Activated CD4-positive, alpha-beta T cell treated with anti-CD3 and anti-CD28 coated beads for 36 hours (primary cell): ENCODE measurements at regions not wholly inside any gene's neighbourhood (a gene's known extent, or its start where the extent isn't known, plus 50 kb on each side); places are given as distances from the start of the nearest gene placed in this dataset.

Experiments used
- ATAC-seq: fragments of 200-7000 bp; cut with Tn5 transposase; one replicate; pipeline ENCODE4 v1.10.0; 2021; ENCODE audit warnings: mild to moderate bottlenecking, moderate library complexity
- CTCF ChIA-PET: fragments of 350-600 bp; sonication (Branson Sonifier 250); formaldehyde crosslinking; loops from one replicate; lab custom pipeline; 2021; ENCODE audit warnings: antibody characterized with exemption; lab: Charles Lee
- POLR2A ChIA-PET: fragments of 350-600 bp; sonication (Branson Sonifier 250); formaldehyde crosslinking; loops from one replicate; lab custom pipeline; 2021; ENCODE audit warnings: antibody characterized with exemption, inconsistent platforms; lab: Charles Lee
- DNase-seq: peaks from one replicate; pipeline ENCODE4 v3.0.0-alpha.2; 2020
- H3K27ac Mint-ChIP-seq: one replicate; pipeline ENCODE4 v1.8.0; 2021; ENCODE audit warnings: mixed read lengths
- H3K27me3 Mint-ChIP-seq: one replicate; pipeline ENCODE4 v1.8.0; 2021; ENCODE audit warnings: mixed read lengths
- H3K36me3 Mint-ChIP-seq: one replicate; pipeline ENCODE4 v1.8.0; 2021; ENCODE audit warnings: low read depth, mixed read lengths
- H3K4me1 Mint-ChIP-seq: one replicate; pipeline ENCODE4 v1.8.0; 2021; ENCODE audit warnings: mixed read lengths
- H3K4me3 Mint-ChIP-seq: one replicate; pipeline ENCODE4 v1.8.0; 2021; ENCODE audit warnings: mild to moderate bottlenecking, moderate library complexity, mixed read lengths
- H3K9me3 Mint-ChIP-seq: one replicate; pipeline ENCODE4 v1.8.0; 2021; ENCODE audit warnings: low read depth, mixed read lengths
- intact Hi-C, 2 experiments: fragments of 100-400 bp; cut with DNase I in 1 of 2; cut with micrococcal nuclease in 1 of 2; formaldehyde crosslinking; loops; one replicate each; pipeline versions ENCODE4 v1.14.2 to v1.15.1; 2022 to 2024; cut with DNase I, micrococcal nuclease
- microRNA-seq: library from miRNA; unstranded; fragments of <30 nt; microRNA quantifications from one replicate; pipeline ENCODE4 v1.2.0, GENCODE V29; 2021; ENCODE audit warnings: borderline replicate concordance

DNA sequence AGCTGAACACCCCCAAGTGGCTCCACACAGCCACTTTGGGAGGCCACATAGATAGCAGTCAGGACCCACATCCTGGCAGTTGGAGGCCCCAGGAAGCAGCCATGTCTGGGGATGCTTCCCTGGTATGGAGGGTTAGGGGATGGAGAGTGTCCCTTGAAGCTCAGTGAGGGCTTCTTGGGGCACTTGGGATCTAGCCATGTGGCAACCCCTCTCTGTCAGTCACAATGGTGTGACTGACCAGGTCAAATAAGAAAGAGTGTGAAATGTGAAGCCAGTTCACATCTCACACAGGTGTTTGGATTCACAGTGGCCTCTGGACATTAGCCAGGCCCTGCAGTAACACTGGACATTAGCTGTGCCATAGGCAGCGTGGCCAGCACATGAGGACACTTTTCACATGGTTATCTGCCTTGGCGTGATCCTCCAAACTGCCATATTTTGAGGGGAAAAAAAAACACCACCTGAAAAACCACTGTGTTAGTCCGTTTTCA is 53.9 kb upstream of the IL17B start:
- Mint-ChIP-seq H3K9me3 (no peaks in the 10 kb centered on the region), H3K36me3 (no peaks in the 10 kb centered on the region), H3K27ac (no peak overlapping the region), H3K4me3 (no peak overlapping the region), H3K4me1 (peaks cover 3% of the 10 kb centered on the region), H3K27me3 (no peaks in the 10 kb centered on the region)
- ATAC-seq (no peak), DNase-seq (no peak)
- POLR2A ChIA-PET, result interaction anchor here (0.6 kb wide), 1 partner anchor 134 kb away, joined by 3 read pairs; no protein-coding TSS in a partner anchor
- intact Hi-C loops, result loop anchor here in 1 of 2 experiments (5.0 kb wide), 1 partner anchor 66 kb away; no protein-coding TSS in a partner anchor
- CTCF ChIA-PET, result interaction anchor here (0.8 to 4.8 kb wide), 19 partner anchors 9 to 185 kb away, joined by 3 to 38 read pairs (median 4); no protein-coding TSS in a partner anchor

GRCh38 chr5:149432376-149432775 is 53.3 kb upstream of the IL17B start:
- no peaks in the 10 kb centered on the region for H3K27me3 Mint-ChIP-seq
- H3K27ac Mint-ChIP-seq, result no peak overlapping the region
- H3K36me3 Mint-ChIP-seq, result no peaks in the 10 kb centered on the region
- peaks cover 3% of the 10 kb centered on the region for H3K4me1 Mint-ChIP-seq
- H3K9me3 Mint-ChIP-seq, result no peaks in the 10 kb centered on the region
- ChIA-PET CTCF (interaction anchor here (0.7 to 4.8 kb wide), 17 partner anchors 9 to 190 kb away, joined by 3 to 38 read pairs (median 3); no protein-coding TSS in a partner anchor), POLR2A (interaction anchor here (0.6 kb wide), 1 partner anchor 134 kb away, joined by 3 read pairs; no protein-coding TSS in a partner anchor)
- DNase-seq (no peak), ATAC-seq (no peak)
- H3K4me3 Mint-ChIP-seq, result no peak overlapping the region
- intact Hi-C loops, result loop anchor here in 1 of 2 experiments (5.0 kb wide), 1 partner anchor 65 kb away; no protein-coding TSS in a partner anchor

GRCh38 chr5:149429839-149430721 is 51.0 kb upstream of the IL17B start:
- CTCF ChIA-PET, result interaction anchor here (0.6 to 2.4 kb wide), 13 partner anchors 10 to 514 kb away, joined by 3 to 10 read pairs (median 4); no protein-coding TSS in a partner anchor
- DNase-seq, result no peak
- Mint-ChIP-seq H3K4me1 (peaks cover 3% of the 10 kb centered on the region), H3K27ac (no peak overlapping the region), H3K4me3 (no peak overlapping the region), H3K27me3 (no peaks in the 10 kb centered on the region), H3K9me3 (no peaks in the 10 kb centered on the region), H3K36me3 (no peaks in the 10 kb centered on the region)
- POLR2A ChIA-PET, result no interaction called here
- ATAC-seq, result no peak
- intact Hi-C loops, result loop anchor here in 1 of 2 experiments (5.0 kb wide), 1 partner anchor 63 kb away; no protein-coding TSS in a partner anchor

Small RNA genes lying in the stretch of these regions (microRNA-seq; reads per million reads assigned to microRNA genes)
- gene MIR145, result 1.1 reads per million
